ENCODE measurements at regions not wholly inside any gene's neighbourhood (a gene's known extent, or its start where the extent isn't known, plus 50 kb on each side); places are given as distances from the start of the nearest gene placed in this dataset.

DNA sequence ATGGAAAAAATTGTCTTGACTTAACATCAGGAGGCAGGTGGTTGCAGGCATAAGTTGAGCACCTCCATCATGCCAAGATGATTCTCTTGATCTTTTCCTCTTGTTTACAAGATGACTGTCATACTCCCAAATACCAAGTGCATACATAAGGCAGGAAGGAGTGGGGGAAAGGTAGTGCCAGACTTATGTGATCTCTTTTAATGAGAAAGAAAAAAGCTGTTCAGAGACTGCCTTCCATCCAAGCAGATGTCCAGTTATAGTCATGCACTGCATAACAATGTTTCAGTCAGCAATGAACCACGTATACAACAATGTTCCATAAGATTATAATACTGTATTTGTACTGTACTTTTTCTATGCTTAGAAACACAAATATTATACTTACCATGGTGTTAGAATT, 135.7 kb downstream of the EHF start:
- TF ChIP-seq, protein P1, sequence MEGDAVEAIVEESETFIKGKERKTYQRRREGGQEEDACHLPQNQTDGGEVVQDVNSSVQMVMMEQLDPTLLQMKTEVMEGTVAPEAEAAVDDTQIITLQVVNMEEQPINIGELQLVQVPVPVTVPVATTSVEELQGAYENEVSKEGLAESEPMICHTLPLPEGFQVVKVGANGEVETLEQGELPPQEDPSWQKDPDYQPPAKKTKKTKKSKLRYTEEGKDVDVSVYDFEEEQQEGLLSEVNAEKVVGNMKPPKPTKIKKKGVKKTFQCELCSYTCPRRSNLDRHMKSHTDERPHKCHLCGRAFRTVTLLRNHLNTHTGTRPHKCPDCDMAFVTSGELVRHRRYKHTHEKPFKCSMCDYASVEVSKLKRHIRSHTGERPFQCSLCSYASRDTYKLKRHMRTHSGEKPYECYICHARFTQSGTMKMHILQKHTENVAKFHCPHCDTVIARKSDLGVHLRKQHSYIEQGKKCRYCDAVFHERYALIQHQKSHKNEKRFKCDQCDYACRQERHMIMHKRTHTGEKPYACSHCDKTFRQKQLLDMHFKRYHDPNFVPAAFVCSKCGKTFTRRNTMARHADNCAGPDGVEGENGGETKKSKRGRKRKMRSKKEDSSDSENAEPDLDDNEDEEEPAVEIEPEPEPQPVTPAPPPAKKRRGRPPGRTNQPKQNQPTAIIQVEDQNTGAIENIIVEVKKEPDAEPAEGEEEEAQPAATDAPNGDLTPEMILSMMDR (conservative IDR thresholded peaks at IDR 0.05 in 1 of 2, IDR thresholded peaks at IDR 0.05 in 1 of 2; ENCODE audit: low read depth in 1 of 2, low read length in 2 of 2) = no peak
- no peak for TF ChIP-seq EZH2 (IDR thresholded peaks at IDR 0.05; ENCODE audit: low read length, missing control alignments)
